DOHH2 (cell line): ENCODE measurements at regions not wholly inside any gene's neighbourhood (a gene's known extent, or its start where the extent isn't known, plus 50 kb on each side); places are given as distances from the start of the nearest gene placed in this dataset.

Experiments
- EZH2phosphoT487 ChIP-seq: fragments of 200-600 bp; sonication (generic); IDR thresholded peaks from 2 replicates; pipeline ENCODE4 v1.6.1; 2017; ENCODE audit warnings: borderline replicate concordance, mild to moderate bottlenecking, antibody characterized with exemption, low read length, moderate library complexity, mixed read lengths
- TF ChIP-seq, protein P1 (sequence below): fragments of 200-600 bp; sonication (generic); IDR thresholded peaks from one replicate; pipeline ENCODE4 v1.5.1; 2014; ENCODE audit warnings: antibody characterized with exemption, mild to moderate bottlenecking, low read depth, low read length; ENCODE audit not compliant: poor library complexity, severe bottlenecking

DNA sequence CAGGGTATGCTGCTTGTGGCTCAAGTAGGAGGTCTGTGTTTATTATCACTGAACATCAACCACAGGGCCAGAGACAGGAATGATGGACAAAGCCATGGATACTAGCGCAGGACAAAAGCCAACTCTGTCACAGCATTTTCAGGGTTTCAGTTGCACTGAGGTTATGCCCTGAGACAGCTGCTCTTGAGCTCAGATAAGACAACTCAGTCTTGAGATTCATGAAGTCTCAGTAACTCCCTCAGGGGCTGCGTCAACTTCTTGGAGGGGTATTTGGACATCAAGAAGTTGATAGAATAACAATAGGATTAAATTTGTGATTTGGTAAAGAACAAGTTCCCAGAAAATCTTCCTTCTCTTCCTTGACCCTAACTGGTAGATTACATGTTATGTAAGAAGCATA lies 287.0 kb upstream of the SLC14A2 start:
- TF ChIP-seq, protein P1, sequence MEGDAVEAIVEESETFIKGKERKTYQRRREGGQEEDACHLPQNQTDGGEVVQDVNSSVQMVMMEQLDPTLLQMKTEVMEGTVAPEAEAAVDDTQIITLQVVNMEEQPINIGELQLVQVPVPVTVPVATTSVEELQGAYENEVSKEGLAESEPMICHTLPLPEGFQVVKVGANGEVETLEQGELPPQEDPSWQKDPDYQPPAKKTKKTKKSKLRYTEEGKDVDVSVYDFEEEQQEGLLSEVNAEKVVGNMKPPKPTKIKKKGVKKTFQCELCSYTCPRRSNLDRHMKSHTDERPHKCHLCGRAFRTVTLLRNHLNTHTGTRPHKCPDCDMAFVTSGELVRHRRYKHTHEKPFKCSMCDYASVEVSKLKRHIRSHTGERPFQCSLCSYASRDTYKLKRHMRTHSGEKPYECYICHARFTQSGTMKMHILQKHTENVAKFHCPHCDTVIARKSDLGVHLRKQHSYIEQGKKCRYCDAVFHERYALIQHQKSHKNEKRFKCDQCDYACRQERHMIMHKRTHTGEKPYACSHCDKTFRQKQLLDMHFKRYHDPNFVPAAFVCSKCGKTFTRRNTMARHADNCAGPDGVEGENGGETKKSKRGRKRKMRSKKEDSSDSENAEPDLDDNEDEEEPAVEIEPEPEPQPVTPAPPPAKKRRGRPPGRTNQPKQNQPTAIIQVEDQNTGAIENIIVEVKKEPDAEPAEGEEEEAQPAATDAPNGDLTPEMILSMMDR: no peak
- TF ChIP-seq EZH2phosphoT487: no peak
